ENCODE measurements at regions not wholly inside any gene's neighbourhood (a gene's known extent, or its start where the extent isn't known, plus 50 kb on each side); places are given as distances from the start of the nearest gene placed in this dataset.

DNA sequence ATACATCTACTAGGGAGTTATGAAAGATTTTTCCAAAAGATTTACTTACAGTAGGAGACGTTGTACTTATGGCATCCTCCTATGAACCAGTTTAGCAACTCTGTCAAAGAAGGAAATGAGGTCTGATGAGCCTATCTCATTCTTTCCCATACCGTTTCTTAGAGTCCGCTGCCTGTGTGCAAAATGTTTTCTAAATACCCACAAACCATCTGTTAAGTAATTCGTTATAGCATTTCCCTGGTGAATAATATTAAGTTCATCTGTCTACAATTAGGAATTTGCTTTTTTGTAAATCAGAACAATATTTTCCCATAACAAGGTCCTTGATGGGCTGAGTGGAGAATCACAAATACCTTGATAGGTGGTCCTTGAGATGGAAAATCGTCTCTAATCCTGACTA is 178.8 kb upstream of the TMTC4 start:
- H3K27me3 ChIP-seq = no peaks in the 10 kb centered on the region
- DNase-seq (ENCODE audit: low spot score) = no peak
- no peak overlapping the region for H3K4me2 ChIP-seq
- H3K36me3 ChIP-seq (replicated peaks; ENCODE audit: insufficient read depth, low read depth) = no peaks in the 10 kb centered on the region
- H4K20me1 ChIP-seq (ENCODE audit: insufficient read depth, poor library complexity, severe bottlenecking) = no peaks in the 10 kb centered on the region
- H3K4me1 ChIP-seq (ENCODE audit: insufficient read depth) = no peaks in the 10 kb centered on the region
- no peak overlapping the region for H3K4me3 ChIP-seq
- TF ChIP-seq EZH2 (IDR thresholded peaks at IDR 0.05; ENCODE audit: borderline replicate concordance) = no peak
- TF ChIP-seq, protein P1, sequence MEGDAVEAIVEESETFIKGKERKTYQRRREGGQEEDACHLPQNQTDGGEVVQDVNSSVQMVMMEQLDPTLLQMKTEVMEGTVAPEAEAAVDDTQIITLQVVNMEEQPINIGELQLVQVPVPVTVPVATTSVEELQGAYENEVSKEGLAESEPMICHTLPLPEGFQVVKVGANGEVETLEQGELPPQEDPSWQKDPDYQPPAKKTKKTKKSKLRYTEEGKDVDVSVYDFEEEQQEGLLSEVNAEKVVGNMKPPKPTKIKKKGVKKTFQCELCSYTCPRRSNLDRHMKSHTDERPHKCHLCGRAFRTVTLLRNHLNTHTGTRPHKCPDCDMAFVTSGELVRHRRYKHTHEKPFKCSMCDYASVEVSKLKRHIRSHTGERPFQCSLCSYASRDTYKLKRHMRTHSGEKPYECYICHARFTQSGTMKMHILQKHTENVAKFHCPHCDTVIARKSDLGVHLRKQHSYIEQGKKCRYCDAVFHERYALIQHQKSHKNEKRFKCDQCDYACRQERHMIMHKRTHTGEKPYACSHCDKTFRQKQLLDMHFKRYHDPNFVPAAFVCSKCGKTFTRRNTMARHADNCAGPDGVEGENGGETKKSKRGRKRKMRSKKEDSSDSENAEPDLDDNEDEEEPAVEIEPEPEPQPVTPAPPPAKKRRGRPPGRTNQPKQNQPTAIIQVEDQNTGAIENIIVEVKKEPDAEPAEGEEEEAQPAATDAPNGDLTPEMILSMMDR (IDR thresholded peaks at IDR 0.05; ENCODE audit: poor library complexity) = no peak
- no peak for TF ChIP-seq EZH2phosphoT487 (IDR thresholded peaks at IDR 0.05; ENCODE audit: low read depth, severe bottlenecking, unreplicated experiment)
- H3K27ac ChIP-seq = no peak overlapping the region
- no peaks in the 10 kb centered on the region for H3K9me2 ChIP-seq (replicated peaks; ENCODE audit: insufficient read depth)
- WGBS (ENCODE audit: low lambda C conversion rate, missing lambda C conversion rate) = 78% methylated on average over 5 of the region's 5 CpGs
- no peaks in the 10 kb centered on the region for H3K9me3 ChIP-seq (ENCODE audit: low read depth)
- no peaks in the 10 kb centered on the region for H3K79me2 ChIP-seq
- H2AFZ ChIP-seq = no peak overlapping the region

GRCh38 chr13:100852146-100852545 is 177.6 kb upstream of the TMTC4 start:
- no peaks in the 10 kb centered on the region for H4K20me1 ChIP-seq (ENCODE audit: insufficient read depth, poor library complexity, severe bottlenecking)
- no peak overlapping the region for H3K27ac ChIP-seq
- H3K36me3 ChIP-seq (replicated peaks; ENCODE audit: insufficient read depth, low read depth) = no peaks in the 10 kb centered on the region
- no peaks in the 10 kb centered on the region for H3K9me2 ChIP-seq (replicated peaks; ENCODE audit: insufficient read depth)
- no peak overlapping the region for H2AFZ ChIP-seq
- H3K4me1 ChIP-seq (ENCODE audit: insufficient read depth) = no peaks in the 10 kb centered on the region
- H3K79me2 ChIP-seq = no peaks in the 10 kb centered on the region
- H3K4me2 ChIP-seq = no peak overlapping the region
- no peak overlapping the region for H3K4me3 ChIP-seq
- no peak for DNase-seq (ENCODE audit: low spot score)
- H3K27me3 ChIP-seq = no peaks in the 10 kb centered on the region
- TF ChIP-seq, protein P1 (IDR thresholded peaks at IDR 0.05; ENCODE audit: poor library complexity) = no peak
- no peak for TF ChIP-seq EZH2phosphoT487 (IDR thresholded peaks at IDR 0.05; ENCODE audit: low read depth, severe bottlenecking, unreplicated experiment)
- TF ChIP-seq EZH2 (IDR thresholded peaks at IDR 0.05; ENCODE audit: borderline replicate concordance) = no peak
- H3K9me3 ChIP-seq (ENCODE audit: low read depth) = no peaks in the 10 kb centered on the region
- WGBS (ENCODE audit: low lambda C conversion rate, missing lambda C conversion rate) = 78% methylated on average over 1 of the region's 1 CpG

GRCh38 chr13:100848304-100848703 is 173.7 kb upstream of the TMTC4 start:
- 89% methylated on average over 6 of the region's 6 CpGs for WGBS (ENCODE audit: low lambda C conversion rate, missing lambda C conversion rate)

More at GRCh38 chr13:100848304-100848703, 173.7 kb upstream of the TMTC4 start:
- TF ChIP-seq EZH2phosphoT487 (IDR thresholded peaks at IDR 0.05; ENCODE audit: low read depth, severe bottlenecking, unreplicated experiment) (no peak), EZH2 (IDR thresholded peaks at IDR 0.05; ENCODE audit: borderline replicate concordance) (no peak)
- TF ChIP-seq, protein P1 (IDR thresholded peaks at IDR 0.05; ENCODE audit: poor library complexity) = no peak
- Histone ChIP-seq H3K79me2 (no peaks in the 10 kb centered on the region), H3K36me3 (replicated peaks; ENCODE audit: insufficient read depth, low read depth) (no peaks in the 10 kb centered on the region), H3K27ac (no peak overlapping the region), H4K20me1 (ENCODE audit: insufficient read depth, poor library complexity, severe bottlenecking) (no peaks in the 10 kb centered on the region), H3K9me3 (ENCODE audit: low read depth) (no peaks in the 10 kb centered on the region), H2AFZ (no peak overlapping the region), H3K4me1 (ENCODE audit: insufficient read depth) (no peaks in the 10 kb centered on the region), H3K27me3 (no peaks in the 10 kb centered on the region), H3K4me3 (no peak overlapping the region), H3K4me2 (no peak overlapping the region), H3K9me2 (replicated peaks; ENCODE audit: insufficient read depth) (no peaks in the 10 kb centered on the region)
- no peak for DNase-seq (ENCODE audit: low spot score)

Measured in hepatocyte (in vitro differentiated cells).